DOHH2 (cell line): ENCODE measurements at regions not wholly inside any gene's neighbourhood (a gene's known extent, or its start where the extent isn't known, plus 50 kb on each side); places are given as distances from the start of the nearest gene placed in this dataset.

ENCODE experiments used
- EZH2phosphoT487 ChIP-seq: fragments of 200-600 bp; sonication (generic); IDR thresholded peaks from 2 replicates; pipeline ENCODE4 v1.6.1; 2017; ENCODE audit warnings: borderline replicate concordance, mild to moderate bottlenecking, antibody characterized with exemption, low read length, moderate library complexity, mixed read lengths
- TF ChIP-seq, protein P1 (sequence below): fragments of 200-600 bp; sonication (generic); IDR thresholded peaks from one replicate; pipeline ENCODE4 v1.5.1; 2014; ENCODE audit warnings: antibody characterized with exemption, mild to moderate bottlenecking, low read depth, low read length; ENCODE audit not compliant: poor library complexity, severe bottlenecking

GRCh38 chr9:116084497-116084896, 69.1 kb upstream of the PAPPA start:
- TF ChIP-seq, protein P1, sequence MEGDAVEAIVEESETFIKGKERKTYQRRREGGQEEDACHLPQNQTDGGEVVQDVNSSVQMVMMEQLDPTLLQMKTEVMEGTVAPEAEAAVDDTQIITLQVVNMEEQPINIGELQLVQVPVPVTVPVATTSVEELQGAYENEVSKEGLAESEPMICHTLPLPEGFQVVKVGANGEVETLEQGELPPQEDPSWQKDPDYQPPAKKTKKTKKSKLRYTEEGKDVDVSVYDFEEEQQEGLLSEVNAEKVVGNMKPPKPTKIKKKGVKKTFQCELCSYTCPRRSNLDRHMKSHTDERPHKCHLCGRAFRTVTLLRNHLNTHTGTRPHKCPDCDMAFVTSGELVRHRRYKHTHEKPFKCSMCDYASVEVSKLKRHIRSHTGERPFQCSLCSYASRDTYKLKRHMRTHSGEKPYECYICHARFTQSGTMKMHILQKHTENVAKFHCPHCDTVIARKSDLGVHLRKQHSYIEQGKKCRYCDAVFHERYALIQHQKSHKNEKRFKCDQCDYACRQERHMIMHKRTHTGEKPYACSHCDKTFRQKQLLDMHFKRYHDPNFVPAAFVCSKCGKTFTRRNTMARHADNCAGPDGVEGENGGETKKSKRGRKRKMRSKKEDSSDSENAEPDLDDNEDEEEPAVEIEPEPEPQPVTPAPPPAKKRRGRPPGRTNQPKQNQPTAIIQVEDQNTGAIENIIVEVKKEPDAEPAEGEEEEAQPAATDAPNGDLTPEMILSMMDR = no peak
- TF ChIP-seq EZH2phosphoT487 = no peak
